K562 (cell line): ENCODE measurements at regions not wholly inside any gene's neighbourhood (a gene's known extent, or its start where the extent isn't known, plus 50 kb on each side); places are given as distances from the start of the nearest gene placed in this dataset.

Source experiments
- ATAC-seq: fragments of 200-7000 bp; cut with Tn5 transposase; 3 replicates; pipeline ENCODE4 v1.9.1; 2020; ENCODE audit warnings: moderate library complexity
- BruUV-seq: library from RNA; stranded (reverse); fragments of 400-500 nt; replicated peaks from 2 replicates; lab custom pipeline; 2021; lab: Mats Ljungman, UMichigan
- CTCF ChIA-PET: fragments of 300-600 bp; formaldehyde crosslinking; extraction: SDS; loops from one replicate; lab custom pipeline; 2021; ENCODE audit warnings: low intra/inter-chr PET ratio; lab: Yijun Ruan, JAX
- POLR2A ChIA-PET: fragments of 300-600, 350-650 bp; sonication (Branson Sonifier 250); formaldehyde crosslinking; extraction: SDS; loops from one replicate; lab custom pipeline; 2021; ENCODE audit warnings: antibody characterized with exemption, inconsistent platforms; lab: Yijun Ruan, JAX
- DNase-seq, 4 experiments: peaks; one replicate each; pipeline versions ENCODE4 v3.0.0 to v3.0.0-alpha.2; 2011 to 2018; ENCODE audit warnings: low spot score in 3 of 4, mixed read lengths in 3 of 4; ENCODE audit errors: extremely low read depth in 1 of 4
- FAIRE-seq: peaks from 2 replicates; lab custom pipeline; 2011; peaks lifted over from hg19 to GRCh38; lab: Jason Lieb, UNC
- H2AFZ ChIP-seq: 2 replicates; pipeline ENCODE4 v1.6.0; 2011; ENCODE audit warnings: low read depth, low read length, control low read depth, inconsistent platforms
- H3K27ac ChIP-seq: fragments of 200-600 bp; 3 replicates; pipeline ENCODE4 v1.8.0; 2011; ENCODE audit warnings: low read depth, mild to moderate bottlenecking, control low read depth, inconsistent platforms, low read length, moderate library complexity, mixed read lengths; ENCODE audit errors: extremely low read depth
- H3K27me3 ChIP-seq, 2 experiments: fragments of 300-600 bp in 1 of 2; 2 replicates in 1 of 2; 3 replicates in 1 of 2; pipeline versions ENCODE4 v1.6.0 to v1.8.0; 2011; ENCODE audit warnings: inconsistent platforms in 2 of 2, low read length in 2 of 2, mild to moderate bottlenecking in 1 of 2, mixed read lengths in 1 of 2, moderate library complexity in 1 of 2; ENCODE audit not compliant: control insufficient read depth in 2 of 2, insufficient read depth in 2 of 2
- H3K36me3 ChIP-seq: fragments of 300-600 bp; 3 replicates; pipeline ENCODE4 v1.8.0; 2011; ENCODE audit warnings: mild to moderate bottlenecking, low read length, inconsistent platforms; ENCODE audit not compliant: control insufficient read depth, insufficient read depth
- H3K4me1 ChIP-seq, 2 experiments: fragments of 200-600 bp in 1 of 2; replicated peaks in 1 of 2; 2 replicates in 1 of 2; 3 replicates in 1 of 2; pipeline versions ENCODE4 v1.5.1 to v1.8.0; 2011; ENCODE audit warnings: inconsistent platforms in 2 of 2, low read length in 2 of 2, mild to moderate bottlenecking in 1 of 2, mixed read lengths in 1 of 2, moderate library complexity in 1 of 2; ENCODE audit not compliant: control insufficient read depth in 2 of 2, insufficient read depth in 2 of 2
- H3K4me2 ChIP-seq: 2 replicates; pipeline ENCODE4 v1.6.1; 2011; ENCODE audit warnings: low read length, control low read depth, inconsistent platforms, mixed read lengths; ENCODE audit not compliant: insufficient read depth
- H3K4me3 ChIP-seq: fragments of 200-600 bp; sonication (generic), shearing (Covaris generic); 2 replicates; pipeline ENCODE4 v1.5.1; 2016; ENCODE audit warnings: control low read depth, inconsistent platforms
- H3K79me2 ChIP-seq: fragments of 200-600 bp; 3 replicates; pipeline ENCODE4 v1.8.0; 2011; ENCODE audit warnings: low read length, inconsistent platforms; ENCODE audit not compliant: control insufficient read depth, insufficient read depth
- H3K9ac ChIP-seq, 2 experiments: 2 replicates each; pipeline versions ENCODE4 v1.6.0 to v1.6.1; 2011; ENCODE audit warnings: low read depth in 2 of 2, low read length in 2 of 2, control low read depth in 1 of 2, inconsistent platforms in 1 of 2, mild to moderate bottlenecking in 1 of 2, mixed read lengths in 1 of 2; ENCODE audit not compliant: insufficient read depth in 1 of 2
- H3K9me1 ChIP-seq: one replicate; pipeline ENCODE4 v1.6.0; 2011; ENCODE audit warnings: inconsistent platforms, mild to moderate bottlenecking, low read length, moderate library complexity; ENCODE audit not compliant: control insufficient read depth, insufficient read depth
- H3K9me3 ChIP-seq: replicated peaks from 2 replicates; pipeline ENCODE4 v1.5.1; 2011; ENCODE audit warnings: low read depth, low read length, inconsistent platforms; ENCODE audit not compliant: control insufficient read depth, insufficient read depth
- H4K20me1 ChIP-seq: replicated peaks from 2 replicates; pipeline ENCODE4 v1.6.1; 2011; ENCODE audit warnings: low read length, inconsistent platforms, mixed read lengths; ENCODE audit not compliant: control insufficient read depth, insufficient read depth
- BCOR ChIP-seq: fragments of 450-650 bp; IDR thresholded peaks from 2 replicates; pipeline ENCODE4 v1.6.1; 2016
- HNRNPK ChIP-seq: fragments of 200-400 bp; formaldehyde crosslinking; IDR thresholded peaks from one replicate; pipeline ENCODE4 v1.6.1; 2018; ENCODE audit warnings: mild to moderate bottlenecking, low read depth, low read length; ENCODE audit not compliant: poor library complexity, severe bottlenecking
- MIER1 ChIP-seq: fragments of 450-650 bp; IDR thresholded peaks from 2 replicates; pipeline ENCODE4 v1.6.1; 2016; ENCODE audit warnings: antibody characterized with exemption, mild to moderate bottlenecking, low read depth
- POU5F1 ChIP-seq: fragments of 150-350 bp; IDR thresholded peaks from 2 replicates; pipeline ENCODE4 v1.6.1; 2014; ENCODE audit warnings: borderline replicate concordance, low read length, low read depth, mild to moderate bottlenecking; ENCODE audit not compliant: partially characterized antibody
- SLC30A9 ChIP-seq: fragments of 250-450 bp; sonication (Bioruptor Pico); IDR thresholded peaks from 2 replicates; pipeline ENCODE4 v1.8.0; 2022; ENCODE audit warnings: mild to moderate bottlenecking, moderate library complexity
- SMARCE1 ChIP-seq: fragments of 450-650 bp; IDR thresholded peaks from 2 replicates; pipeline ENCODE4 v1.7.1; 2016; ENCODE audit warnings: mild to moderate bottlenecking
- SREBF1 ChIP-seq: fragments of 150-350 bp; IDR thresholded peaks from 2 replicates; pipeline ENCODE4 v1.6.1; 2014; ENCODE audit warnings: antibody characterized with exemption, low read depth, low read length, borderline replicate concordance
- TSC22D4 ChIP-seq: fragments of 450-650 bp; IDR thresholded peaks from 2 replicates; pipeline ENCODE4 v1.6.1; 2016; ENCODE audit warnings: missing genetic modification characterization, missing biosample characterization, control low read depth
- ZNF232 ChIP-seq: sonication (generic); formaldehyde crosslinking; IDR thresholded peaks from 2 replicates; pipeline ENCODE4 v1.8.0; 2022; ENCODE audit warnings: mild to moderate bottlenecking, missing genetic modification reagents
- ZNF57 ChIP-seq: fragments of 450-650 bp; formaldehyde crosslinking; IDR thresholded peaks from 2 replicates; pipeline ENCODE4 v1.4.0; 2020; ENCODE audit warnings: mild to moderate bottlenecking, moderate library complexity
- ZNF668 ChIP-seq: fragments of 250-450 bp; sonication (Bioruptor Pico); IDR thresholded peaks from 2 replicates; pipeline ENCODE4 v1.8.0; 2022; ENCODE audit warnings: mild to moderate bottlenecking, inconsistent platforms
- WGBS: fragments of 100-300 bp; shearing (Covaris generic); methylation state at CpG from one replicate; pipeline ENCODE4 v1.1.6; 2016; ENCODE audit warnings: low coverage, mixed read lengths; ENCODE audit not compliant: insufficient coverage; ENCODE audit errors: missing lambda C conversion rate; 5-methylcytosine and 5-hydroxymethylcytosine counted together
- in situ Hi-C: fragments of 300-500 bp; cut with MboI; formaldehyde crosslinking; loops from 4 replicates; pipeline ENCODE4 v1.15.0; 2018; ENCODE audit warnings: inconsistent platforms, mixed read lengths
- intact Hi-C: fragments of 100-400 bp; cut with micrococcal nuclease; formaldehyde crosslinking; loops from 2 replicates; pipeline ENCODE4 v1.14.2; 2022
- TF ChIP-seq, protein P1 (sequence below): sonication (generic); formaldehyde crosslinking; IDR thresholded peaks from 2 replicates; pipeline ENCODE4 v1.8.1; 2022; ENCODE audit warnings: missing genetic modification reagents
- TF ChIP-seq, protein P2 (sequence below): fragments of 250-450 bp; sonication (Bioruptor Pico); IDR thresholded peaks from 2 replicates; pipeline ENCODE4 v1.6.1; 2021; ENCODE audit warnings: mild to moderate bottlenecking

DNA sequence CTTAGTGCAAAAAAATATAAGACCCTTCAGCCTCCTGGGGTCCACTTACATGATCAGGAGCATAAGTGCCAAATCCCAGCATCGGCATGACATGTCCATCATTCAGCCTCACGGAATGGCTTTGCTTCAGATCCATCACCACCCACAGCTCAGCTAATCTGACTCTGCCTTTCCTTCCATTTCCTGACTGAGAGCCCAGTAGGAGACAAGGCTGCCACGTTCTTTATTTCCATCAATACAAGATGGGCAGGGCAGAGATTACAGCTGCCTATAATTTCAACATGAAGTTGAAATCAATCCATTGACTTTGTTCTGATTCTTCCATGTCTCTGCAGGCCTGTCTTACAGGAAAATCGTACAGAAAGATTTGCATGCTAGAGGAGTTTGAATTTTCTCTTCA lies 76.4 kb upstream of the UCN3 start:
- no peaks in the 10 kb centered on the region for H4K20me1 ChIP-seq
- no peak overlapping the region for H3K4me3 ChIP-seq
- H3K9me1 ChIP-seq, result no peaks in the 10 kb centered on the region
- no peaks in the 10 kb centered on the region; the same call in 2 of the 3 replicates for H3K36me3 ChIP-seq
- no peak overlapping the region for H3K4me2 ChIP-seq
- peaks cover 7 to 30% of the 10 kb centered on the region in 2 experiments; a peak in 4 of 5 replicates for H3K4me1 ChIP-seq
- CTCF ChIA-PET, result no interaction called here
- H3K9ac ChIP-seq, result no peak overlapping the region
- ATAC-seq (no peak), FAIRE-seq (no peak), DNase-seq (no peak)
- POLR2A ChIA-PET, result no interaction called here
- intact Hi-C loops (no loop called here), in situ Hi-C loops (loop anchor here (10.0 kb wide), 1 partner anchor 444 kb away; no protein-coding TSS in a partner anchor)
- H2AFZ ChIP-seq, result no peak overlapping the region
- WGBS, result 54% methylated on average over 4 of the region's 4 CpGs
- BruUV-seq, result no TSS peak
- peaks cover 6% of the 10 kb centered on the region; the same call in 1 of the 2 replicates for H3K9me3 ChIP-seq
- TF ChIP-seq HNRNPK (no peak), MIER1 (no peak), ZNF668 (CRISPR knock-in tag) (no peak), SLC30A9 (CRISPR knock-in tag) (no peak), SMARCE1 (no peak), ZNF232 (CRISPR knock-in tag) (no peak), SREBF1 (no peak), TSC22D4 (tag) (no peak), POU5F1 (no peak), ZNF57 (no peak), BCOR (no peak)
- TF ChIP-seq, protein P1, sequence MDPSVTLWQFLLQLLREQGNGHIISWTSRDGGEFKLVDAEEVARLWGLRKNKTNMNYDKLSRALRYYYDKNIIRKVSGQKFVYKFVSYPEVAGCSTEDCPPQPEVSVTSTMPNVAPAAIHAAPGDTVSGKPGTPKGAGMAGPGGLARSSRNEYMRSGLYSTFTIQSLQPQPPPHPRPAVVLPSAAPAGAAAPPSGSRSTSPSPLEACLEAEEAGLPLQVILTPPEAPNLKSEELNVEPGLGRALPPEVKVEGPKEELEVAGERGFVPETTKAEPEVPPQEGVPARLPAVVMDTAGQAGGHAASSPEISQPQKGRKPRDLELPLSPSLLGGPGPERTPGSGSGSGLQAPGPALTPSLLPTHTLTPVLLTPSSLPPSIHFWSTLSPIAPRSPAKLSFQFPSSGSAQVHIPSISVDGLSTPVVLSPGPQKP (CRISPR knock-in tag), result no peak
- TF ChIP-seq, protein P2, sequence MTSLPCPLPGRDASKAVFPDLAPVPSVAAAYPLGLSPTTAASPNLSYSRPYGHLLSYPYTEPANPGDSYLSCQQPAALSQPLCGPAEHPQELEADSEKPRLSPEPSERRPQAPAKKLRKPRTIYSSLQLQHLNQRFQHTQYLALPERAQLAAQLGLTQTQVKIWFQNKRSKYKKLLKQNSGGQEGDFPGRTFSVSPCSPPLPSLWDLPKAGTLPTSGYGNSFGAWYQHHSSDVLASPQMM (CRISPR knock-in tag), result no peak
- no peak overlapping the region for H3K27ac ChIP-seq
- H3K27me3 ChIP-seq, result no peaks in the 10 kb centered on the region
- H3K79me2 ChIP-seq, result no peaks in the 10 kb centered on the region
